ENCODE measurements at regions not wholly inside any gene's neighbourhood (a gene's known extent, or its start where the extent isn't known, plus 50 kb on each side); places are given as distances from the start of the nearest gene placed in this dataset.

DNA sequence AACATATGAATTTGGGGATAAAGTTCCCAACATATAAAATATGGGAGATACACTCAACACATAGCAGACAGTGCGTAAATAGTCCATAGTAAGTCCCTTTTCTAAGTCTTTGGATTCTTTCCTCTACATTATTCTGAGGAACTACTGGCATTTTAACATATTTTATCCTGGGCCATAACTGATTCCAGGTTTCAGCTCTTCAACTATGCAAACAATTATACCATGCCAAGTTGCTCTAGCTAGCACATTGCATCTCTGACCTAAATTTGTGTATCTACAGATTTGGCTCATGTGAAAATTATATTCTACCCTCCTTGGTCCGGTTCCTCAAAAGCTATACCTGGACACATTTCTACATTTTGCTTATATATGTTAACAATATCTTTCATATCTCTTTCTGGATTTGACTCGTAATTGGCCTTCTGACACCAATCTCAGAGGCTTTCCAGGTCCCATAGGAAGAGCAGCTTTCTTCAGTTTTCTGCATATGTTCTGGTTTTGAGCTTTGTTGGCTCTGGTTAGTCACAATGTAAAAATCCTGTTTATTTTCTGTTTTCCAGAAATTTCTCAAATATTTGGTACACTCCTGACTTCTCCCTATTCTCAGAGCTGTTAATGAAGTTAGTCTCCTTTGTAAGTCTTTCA, 305.4 kb downstream of the BMP4 start:
- intact Hi-C loops (cut with DNase I) = no loop called here
- H3K4me3 ChIP-seq = no peak overlapping the region
- no peaks in the 10 kb centered on the region for H3K4me1 ChIP-seq
- H3K27me3 ChIP-seq = no peaks in the 10 kb centered on the region
- WGBS (ENCODE audit: insufficient coverage, low coverage, low lambda C conversion rate, missing lambda C conversion rate) = 80% methylated on average over 3 of the region's 3 CpGs
- TF ChIP-seq, protein P1, sequence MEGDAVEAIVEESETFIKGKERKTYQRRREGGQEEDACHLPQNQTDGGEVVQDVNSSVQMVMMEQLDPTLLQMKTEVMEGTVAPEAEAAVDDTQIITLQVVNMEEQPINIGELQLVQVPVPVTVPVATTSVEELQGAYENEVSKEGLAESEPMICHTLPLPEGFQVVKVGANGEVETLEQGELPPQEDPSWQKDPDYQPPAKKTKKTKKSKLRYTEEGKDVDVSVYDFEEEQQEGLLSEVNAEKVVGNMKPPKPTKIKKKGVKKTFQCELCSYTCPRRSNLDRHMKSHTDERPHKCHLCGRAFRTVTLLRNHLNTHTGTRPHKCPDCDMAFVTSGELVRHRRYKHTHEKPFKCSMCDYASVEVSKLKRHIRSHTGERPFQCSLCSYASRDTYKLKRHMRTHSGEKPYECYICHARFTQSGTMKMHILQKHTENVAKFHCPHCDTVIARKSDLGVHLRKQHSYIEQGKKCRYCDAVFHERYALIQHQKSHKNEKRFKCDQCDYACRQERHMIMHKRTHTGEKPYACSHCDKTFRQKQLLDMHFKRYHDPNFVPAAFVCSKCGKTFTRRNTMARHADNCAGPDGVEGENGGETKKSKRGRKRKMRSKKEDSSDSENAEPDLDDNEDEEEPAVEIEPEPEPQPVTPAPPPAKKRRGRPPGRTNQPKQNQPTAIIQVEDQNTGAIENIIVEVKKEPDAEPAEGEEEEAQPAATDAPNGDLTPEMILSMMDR (IDR thresholded peaks at IDR 0.05) = no peak
- TF ChIP-seq POLR2A (IDR thresholded peaks at IDR 0.05) = no peak
- no peak for ATAC-seq
- DNase-seq = no peak
- H3K9me3 ChIP-seq = no peaks in the 10 kb centered on the region
- no peak overlapping the region for H3K27ac ChIP-seq
- H3K36me3 ChIP-seq = no peaks in the 10 kb centered on the region

DNA sequence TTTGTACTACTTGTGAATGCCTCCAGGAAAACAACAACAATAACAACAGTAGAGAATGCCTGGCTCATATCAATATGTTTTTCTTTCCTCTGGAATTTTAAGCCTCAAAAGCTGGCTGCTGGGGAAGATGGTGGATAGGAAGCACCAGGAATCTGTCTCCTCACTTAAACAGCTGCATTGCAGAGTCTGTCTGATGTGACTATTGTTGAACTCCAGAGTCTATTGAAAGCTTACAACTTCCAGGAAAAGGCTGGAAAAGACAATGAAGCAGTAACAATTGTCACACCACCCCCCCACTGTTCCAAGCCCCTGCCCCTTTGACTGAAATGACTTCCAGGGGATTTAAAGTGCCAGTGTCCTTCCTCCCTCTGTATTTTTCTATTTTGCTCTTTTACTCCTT, 309.7 kb downstream of the BMP4 start:
- TF ChIP-seq, protein P1 (IDR thresholded peaks at IDR 0.05) = no peak
- no peak for TF ChIP-seq POLR2A (IDR thresholded peaks at IDR 0.05)
- ATAC-seq (no peak), DNase-seq (no peak)
- Histone ChIP-seq H3K9me3 (no peaks in the 10 kb centered on the region), H3K27me3 (no peaks in the 10 kb centered on the region), H3K4me1 (no peaks in the 10 kb centered on the region), H3K4me3 (no peak overlapping the region), H3K36me3 (no peaks in the 10 kb centered on the region), H3K27ac (no peak overlapping the region)
- intact Hi-C loops (cut with DNase I) = no loop called here

DNA sequence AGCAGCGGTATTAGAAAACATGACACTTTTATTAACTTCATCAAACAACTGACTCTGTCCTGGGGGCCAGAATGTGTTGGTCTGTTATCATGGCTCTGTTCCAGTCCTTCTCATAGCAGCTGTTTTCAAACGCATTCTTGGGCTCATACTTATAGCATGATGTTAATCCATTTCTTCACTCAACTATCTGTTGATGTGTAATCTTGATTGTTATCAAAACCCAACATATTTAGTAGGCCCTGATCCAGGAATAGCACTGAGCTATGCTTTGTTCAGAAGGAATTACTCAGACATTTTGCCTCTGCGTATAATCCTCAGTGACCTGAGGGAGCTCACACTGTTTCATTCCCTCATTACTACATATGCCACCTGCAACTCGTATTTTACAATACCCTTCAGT, 315.9 kb downstream of the BMP4 start:
- Histone ChIP-seq H3K27me3 (no peaks in the 10 kb centered on the region), H3K36me3 (no peaks in the 10 kb centered on the region), H3K27ac (no peak overlapping the region), H3K9me3 (no peaks in the 10 kb centered on the region), H3K4me3 (no peak overlapping the region), H3K4me1 (no peaks in the 10 kb centered on the region)
- WGBS (ENCODE audit: insufficient coverage, low coverage, low lambda C conversion rate, missing lambda C conversion rate) = 61% methylated on average over 4 of the region's 4 CpGs
- intact Hi-C loops (cut with DNase I) = no loop called here
- ATAC-seq (no peak), DNase-seq (no peak)
- no peak for TF ChIP-seq POLR2A (IDR thresholded peaks at IDR 0.05)
- TF ChIP-seq, protein P1 (IDR thresholded peaks at IDR 0.05) = no peak

DNA sequence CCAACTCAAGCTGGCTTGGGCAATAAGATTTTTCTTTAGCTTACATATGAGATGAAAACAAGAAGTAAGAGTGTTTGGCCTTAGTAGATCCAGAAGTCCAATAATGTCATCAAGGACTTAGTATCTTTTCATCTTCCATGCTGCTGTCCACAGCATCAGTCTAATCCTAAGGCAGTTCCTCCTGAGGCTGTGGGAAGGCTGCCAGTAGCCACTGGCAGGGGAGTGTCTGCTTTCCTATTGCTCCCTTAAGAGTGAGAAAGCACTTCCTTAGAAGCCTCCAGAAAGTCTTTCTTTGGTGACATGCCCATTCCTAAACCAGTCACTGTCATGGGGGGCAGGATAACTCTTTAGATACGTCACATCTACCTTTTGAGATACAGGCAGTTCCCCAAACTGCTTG, 317.7 kb downstream of the BMP4 start:
- no peaks in the 10 kb centered on the region for H3K36me3 ChIP-seq
- H3K27ac ChIP-seq = no peak overlapping the region
- DNase-seq (no peak), ATAC-seq (no peak)
- no peak for TF ChIP-seq POLR2A (IDR thresholded peaks at IDR 0.05)
- TF ChIP-seq, protein P1 (IDR thresholded peaks at IDR 0.05) = no peak
- intact Hi-C loops (cut with DNase I) = no loop called here
- WGBS (ENCODE audit: insufficient coverage, low coverage, low lambda C conversion rate, missing lambda C conversion rate) = 50% methylated on average over 1 of the region's 1 CpG
- H3K9me3 ChIP-seq = no peaks in the 10 kb centered on the region
- no peaks in the 10 kb centered on the region for H3K27me3 ChIP-seq
- H3K4me3 ChIP-seq = no peak overlapping the region
- H3K4me1 ChIP-seq = no peaks in the 10 kb centered on the region

DNA sequence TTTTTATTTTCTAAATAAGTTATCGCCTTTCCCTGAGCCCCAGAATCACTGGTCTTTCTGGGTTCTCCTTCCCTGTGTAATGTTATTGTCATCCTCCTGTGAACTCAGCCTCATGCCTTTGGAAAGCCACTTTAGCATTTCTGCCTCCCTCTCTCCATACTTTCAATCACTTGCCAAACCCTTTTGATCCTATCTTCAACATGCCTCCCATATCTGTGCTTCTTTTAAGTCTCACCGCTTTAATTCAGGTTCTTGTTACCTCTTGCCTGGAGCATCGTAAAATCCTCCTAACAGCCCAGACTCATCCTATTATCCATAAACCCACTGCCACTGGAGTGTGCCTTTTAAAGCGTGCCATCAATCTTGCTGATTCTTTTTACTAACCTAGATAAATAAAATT, 321.8 kb downstream of the BMP4 start:
- no peaks in the 10 kb centered on the region for H3K36me3 ChIP-seq
- no peak for TF ChIP-seq POLR2A (IDR thresholded peaks at IDR 0.05)
- TF ChIP-seq, protein P1 (IDR thresholded peaks at IDR 0.05) = no peak
- WGBS (ENCODE audit: insufficient coverage, low coverage, low lambda C conversion rate, missing lambda C conversion rate) = 76% methylated on average over 4 of the region's 4 CpGs
- DNase-seq = no peak
- no peaks in the 10 kb centered on the region for H3K9me3 ChIP-seq
- no peaks in the 10 kb centered on the region for H3K4me1 ChIP-seq
- intact Hi-C loops (cut with DNase I) = no loop called here
- no peak for ATAC-seq
- H3K27me3 ChIP-seq = no peaks in the 10 kb centered on the region
- H3K4me3 ChIP-seq = no peak overlapping the region
- no peak overlapping the region for H3K27ac ChIP-seq
